Stimulated activated CD4-positive, alpha-beta T cell treated with anti-CD3 and anti-CD28 coated beads, TNF-alpha, amount 100 ng/mL, for 24 hours (primary cell): ENCODE measurements at regions not wholly inside any gene's neighbourhood (a gene's known extent, or its start where the extent isn't known, plus 50 kb on each side); places are given as distances from the start of the nearest gene placed in this dataset.

ENCODE experiments used
- DNase-seq, 3 experiments: peaks; one replicate each; pipeline ENCODE4 v3.0.0-alpha.2; 2020; ENCODE audit warnings: low read depth in 3 of 3

DNA sequence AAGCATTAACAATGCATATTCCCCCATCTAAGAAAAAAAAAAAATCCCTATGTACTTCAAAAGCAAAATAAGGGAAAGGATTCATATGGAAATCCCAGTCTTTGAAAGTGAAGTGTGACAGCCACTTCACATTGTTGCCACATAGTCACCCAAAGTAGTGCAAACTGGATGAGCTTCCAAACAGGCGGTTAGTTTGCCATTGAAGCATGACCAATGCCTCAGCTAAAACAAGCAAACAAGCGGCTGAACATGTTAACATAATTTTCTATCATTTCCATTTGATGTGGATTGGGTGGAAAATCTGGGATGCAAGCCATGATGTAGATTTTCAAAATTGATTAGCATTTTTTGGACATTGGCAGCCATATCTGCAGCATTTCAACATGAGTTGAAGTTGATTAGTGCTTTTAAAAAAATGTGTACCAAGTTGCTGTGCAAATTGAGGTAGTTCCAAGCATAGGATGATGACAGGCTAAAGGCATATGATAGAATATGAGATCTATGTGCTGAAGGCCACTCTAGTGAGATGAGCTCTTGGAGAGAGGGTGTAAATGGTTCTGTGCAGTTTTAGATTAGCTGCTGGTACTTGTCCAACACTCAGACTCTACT is 405.2 kb downstream of the NR2F2 start:
- DNase-seq: no peak

- DNase-seq: no peak
These were observed 405.9 kb downstream of the NR2F2 start for GRCh38 chr15:96736384-96736783.

DNA sequence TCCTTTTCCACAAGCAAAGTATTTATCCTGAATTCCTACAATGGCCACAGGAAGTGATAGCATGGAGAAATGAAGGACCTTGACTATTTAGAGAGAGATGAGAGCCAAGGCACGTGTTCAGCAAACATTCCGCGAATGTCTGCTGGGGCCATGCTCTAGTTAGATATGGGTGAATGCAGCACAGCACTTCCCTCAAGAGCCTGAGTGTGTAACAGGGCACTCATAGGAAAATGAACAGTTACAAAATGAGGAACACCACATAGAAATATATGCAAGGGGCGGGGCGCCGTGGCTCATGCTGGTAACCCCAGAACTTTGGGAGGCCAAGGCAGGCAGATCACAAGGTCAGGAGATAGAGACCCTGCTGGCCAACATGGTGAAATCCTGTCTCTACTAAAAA is 406.9 kb downstream of the NR2F2 start:
- no peak for DNase-seq

- no peak for DNase-seq
These were observed 416.2 kb downstream of the NR2F2 start for GRCh38 chr15:96746665-96747064.

- DNase-seq: no peak
These were observed 416.8 kb downstream of the NR2F2 start for GRCh38 chr15:96747291-96747690.

DNA sequence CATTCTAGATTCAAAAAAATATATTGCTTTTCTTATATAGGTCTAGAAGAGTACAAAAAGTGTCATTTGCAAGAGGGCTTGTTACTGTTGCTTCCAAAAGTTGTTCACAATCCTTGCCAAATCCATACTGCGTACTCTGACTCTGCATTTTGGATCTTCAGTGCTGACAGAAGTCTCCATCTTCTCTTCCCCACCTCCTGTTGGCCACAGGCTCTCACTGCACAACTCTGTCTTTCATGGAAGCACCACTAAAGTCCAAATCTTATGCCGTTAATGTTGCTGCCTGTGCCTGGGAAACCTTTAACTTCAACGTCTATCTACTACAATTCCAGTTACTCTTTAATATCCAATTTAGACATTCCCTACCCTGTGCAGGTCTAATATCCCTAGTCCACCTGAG is 419.9 kb downstream of the NR2F2 start:
- DNase-seq: no peak

DNA sequence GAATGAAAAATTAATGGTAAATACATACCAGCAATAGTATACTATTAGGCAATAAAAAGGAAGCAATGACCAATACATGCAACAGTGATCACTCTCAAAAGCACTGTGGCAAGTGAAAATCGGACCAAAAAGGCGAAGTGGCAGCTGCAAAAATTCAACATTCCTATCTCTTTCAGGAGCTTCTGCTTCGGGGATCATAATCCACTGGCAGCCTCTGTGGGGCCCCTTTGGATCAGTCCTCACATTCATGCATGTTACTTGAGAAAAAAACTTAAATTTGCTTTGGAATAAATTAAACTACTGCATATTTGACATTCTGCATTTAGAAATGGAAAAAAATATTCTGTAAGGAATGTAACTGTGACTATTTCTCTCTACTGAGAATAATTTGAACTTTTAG is 425.6 kb downstream of the NR2F2 start:
- no peak for DNase-seq

DNA sequence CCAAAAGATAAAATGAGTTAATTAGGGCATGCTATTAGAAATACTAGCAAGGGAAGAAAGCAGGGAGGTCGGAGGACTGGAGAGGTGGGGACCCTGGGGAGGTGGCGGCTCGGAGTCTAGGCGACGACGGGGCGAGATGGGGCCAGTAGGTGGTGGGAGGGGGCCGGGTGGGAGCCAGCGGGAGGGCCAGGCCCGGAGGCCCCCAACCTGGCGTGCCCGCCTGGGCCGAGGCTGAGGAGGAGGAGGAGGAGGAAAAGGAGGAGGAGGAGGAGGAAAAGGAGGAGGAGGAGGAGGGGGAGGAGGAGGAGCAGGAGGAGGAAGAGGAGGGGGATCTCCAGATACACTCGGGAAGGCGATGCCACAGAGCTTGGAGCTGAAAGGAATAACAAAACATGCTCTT is 426.2 kb downstream of the NR2F2 start:
- no peak for DNase-seq

DNA sequence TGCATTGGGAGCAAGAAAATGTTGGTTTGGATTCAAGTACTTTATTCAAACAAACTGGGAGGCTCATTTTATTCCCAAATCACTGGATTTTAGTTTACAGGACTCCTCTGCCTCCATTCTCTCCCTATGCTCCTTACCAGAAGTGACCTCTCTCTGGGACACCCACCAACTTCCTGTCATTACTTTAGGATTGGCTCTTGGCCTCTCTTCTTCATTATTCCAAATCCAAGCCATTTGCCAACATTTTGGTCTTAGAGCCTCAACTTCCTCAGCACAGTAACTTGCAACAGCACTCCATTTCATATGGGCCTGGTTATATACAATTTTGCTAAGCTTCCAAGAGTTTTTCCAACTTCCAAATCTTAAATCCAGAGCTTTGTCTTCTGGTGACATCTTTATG is 432.1 kb downstream of the NR2F2 start:
- no peak for DNase-seq

DNA sequence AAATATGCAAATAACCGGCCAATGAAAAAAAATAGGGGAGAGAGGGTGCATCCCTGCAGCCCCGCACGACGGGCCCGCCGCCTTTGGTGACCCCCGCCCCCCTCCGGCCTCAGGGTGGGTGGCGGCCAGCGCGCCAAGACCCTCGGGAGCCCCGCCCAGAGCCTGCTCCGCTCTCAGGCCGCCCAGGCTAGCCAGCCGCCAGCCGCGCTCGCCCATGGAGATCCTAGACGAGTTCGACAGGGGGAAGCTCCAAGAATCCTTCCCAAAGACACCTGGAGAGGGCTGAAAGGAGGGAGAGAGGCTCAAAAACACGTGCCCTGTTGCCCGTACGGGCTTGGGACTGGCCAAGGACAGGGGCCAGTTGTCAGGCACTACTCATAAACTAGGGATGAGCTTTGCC is 434.0 kb downstream of the NR2F2 start:
- no peak for DNase-seq

GRCh38 chr15:96764946-96765345 is 434.4 kb downstream of the NR2F2 start:
- no peak for DNase-seq

DNA sequence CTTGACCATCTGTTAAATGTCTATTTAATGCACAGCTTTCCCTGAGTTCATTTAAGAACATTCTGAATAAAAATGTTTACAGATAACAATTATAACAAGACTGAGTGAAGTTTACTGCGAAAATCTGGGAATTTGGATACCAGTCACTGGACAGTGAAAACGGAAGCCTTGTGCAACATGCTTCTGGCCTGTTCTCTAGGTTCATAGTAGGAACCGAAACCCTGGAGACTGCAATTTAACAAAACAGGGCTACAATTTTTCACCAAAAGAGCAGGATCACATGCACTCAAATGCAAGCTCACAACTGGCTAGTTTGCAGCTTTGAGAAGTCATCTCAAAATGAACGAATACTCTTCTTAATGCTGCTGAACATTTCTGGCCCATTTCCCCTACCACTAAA is 435.9 kb downstream of the NR2F2 start:
- no peak for DNase-seq

DNA sequence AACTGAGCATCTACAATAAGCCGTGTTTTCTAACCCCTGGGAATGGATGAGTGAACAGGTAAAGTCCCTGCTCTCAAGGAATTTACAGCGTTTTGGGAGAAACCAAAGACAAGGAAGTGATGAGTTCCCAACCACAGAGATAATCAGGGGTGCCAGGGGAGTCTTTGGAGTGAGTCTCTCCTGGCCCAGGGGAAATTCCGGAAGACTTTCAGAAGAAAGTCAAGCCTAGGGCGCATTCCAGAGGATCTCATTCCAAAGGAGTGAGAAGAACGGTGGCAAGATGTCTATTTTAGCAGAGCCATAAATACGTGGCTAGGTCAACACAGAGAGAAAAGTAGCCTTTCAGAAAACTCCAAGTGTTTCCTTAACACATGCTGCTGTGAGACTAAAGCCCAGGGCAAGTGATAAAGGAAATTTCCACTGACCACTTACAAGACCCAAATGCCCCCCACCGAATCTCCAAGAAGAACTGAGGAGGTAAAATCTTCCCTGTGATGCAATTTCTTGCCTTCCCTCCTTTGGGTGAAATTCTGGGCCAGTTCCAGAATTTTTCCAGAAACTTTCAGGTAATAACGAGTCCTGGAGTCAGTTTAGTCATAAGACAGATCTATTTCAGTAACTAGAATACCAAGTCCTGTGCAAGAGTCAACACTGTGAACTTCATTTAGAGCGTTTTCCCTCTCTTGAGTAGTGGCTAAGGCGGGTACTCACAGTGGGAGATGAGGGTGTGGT is 437.4 kb downstream of the NR2F2 start:
- no peak for DNase-seq

DNA sequence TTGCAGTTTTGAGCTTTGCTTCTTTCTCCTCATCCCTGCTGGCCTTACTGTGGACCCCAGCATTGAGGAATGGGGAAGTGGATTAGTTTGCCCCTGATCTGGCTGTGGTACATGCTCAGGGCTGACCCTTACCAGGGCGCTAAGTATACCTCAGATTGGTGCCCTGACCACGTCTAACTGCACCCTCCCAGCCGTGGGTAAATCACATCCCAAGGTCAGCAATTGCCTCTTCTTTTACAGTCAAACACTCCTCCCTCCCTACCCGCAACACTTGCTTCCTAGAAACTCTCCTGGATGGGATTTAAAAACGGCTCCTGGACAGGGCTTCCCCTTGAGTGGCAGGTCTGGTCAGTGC is 437.9 kb downstream of the NR2F2 start:
- DNase-seq: no peak

DNA sequence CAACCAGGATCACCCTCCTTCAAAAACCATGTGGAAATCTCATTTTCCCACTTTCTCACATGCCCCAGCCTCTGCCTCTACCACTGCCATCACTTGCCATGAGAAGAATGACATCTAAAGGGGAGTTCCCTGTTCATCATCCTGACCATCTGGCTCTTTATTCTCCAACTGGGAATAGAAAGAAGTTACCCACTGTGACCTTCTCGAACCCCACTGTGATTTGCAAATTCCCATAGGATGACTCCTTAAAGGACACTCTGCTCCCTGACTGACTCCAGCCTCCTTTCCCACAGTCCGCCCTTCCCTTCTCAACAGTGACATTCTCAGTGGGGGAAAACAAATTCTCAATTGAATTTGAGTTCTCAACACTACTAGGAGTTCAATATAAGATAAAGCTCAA is 440.5 kb downstream of the NR2F2 start:
- DNase-seq: no peak

DNA sequence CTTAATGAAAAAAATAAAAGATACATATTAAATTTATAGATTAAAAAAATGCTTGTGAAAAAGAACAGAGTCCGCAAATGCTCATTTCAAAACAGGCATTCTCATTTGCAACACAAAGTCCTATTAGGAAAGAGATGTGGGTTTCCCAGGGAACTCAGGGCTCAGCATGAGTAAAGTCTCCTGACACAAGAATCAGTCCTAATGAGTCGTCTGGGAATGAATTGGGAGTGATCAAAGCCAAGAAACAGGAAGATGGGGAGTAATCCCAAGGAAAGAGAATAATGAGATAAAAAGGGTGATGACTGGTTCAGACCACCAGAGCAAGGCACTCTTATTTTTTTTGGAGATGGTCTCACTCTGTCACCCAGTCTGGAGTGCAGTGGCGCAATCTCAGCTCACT is 443.7 kb downstream of the NR2F2 start:
- no peak for DNase-seq

DNA sequence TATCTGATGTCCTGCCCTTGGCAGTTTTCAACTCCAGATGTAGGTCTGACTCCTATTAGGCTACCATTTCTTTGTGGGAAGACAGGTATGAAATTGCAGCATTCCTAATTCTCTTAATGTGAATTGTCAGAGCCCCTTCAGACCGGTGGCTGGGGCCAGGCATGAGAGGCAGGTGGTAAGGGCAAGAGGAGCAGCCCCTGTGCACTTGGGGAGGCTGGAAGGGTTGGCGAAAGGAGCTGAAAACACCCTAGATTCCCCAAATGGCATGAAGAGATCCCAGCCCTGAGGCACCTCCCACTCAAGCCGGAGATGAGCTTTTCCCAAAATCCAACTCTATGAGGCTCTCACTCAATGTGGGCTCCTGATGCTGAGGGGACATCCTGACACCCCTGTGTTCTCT is 453.2 kb downstream of the NR2F2 start:
- no peak for DNase-seq

DNA sequence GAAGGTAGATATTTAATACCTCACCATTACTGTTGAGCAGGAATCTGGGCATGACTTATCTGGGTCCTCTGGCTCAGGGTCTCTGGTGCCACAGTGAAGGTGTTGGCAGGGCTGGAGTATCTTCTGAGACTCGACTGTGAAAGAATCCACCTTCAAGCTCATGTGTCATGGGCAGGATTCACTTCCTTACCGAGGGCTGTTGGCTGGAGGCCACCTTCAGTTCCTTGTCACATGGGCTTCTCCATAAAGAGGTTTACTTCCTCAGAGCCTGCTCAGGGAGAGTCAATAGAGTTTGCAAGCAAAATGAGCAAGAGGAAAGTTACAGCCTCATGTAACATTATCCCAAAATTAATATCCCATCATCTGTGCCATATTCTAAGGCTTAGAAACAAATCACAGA is 459.5 kb downstream of the NR2F2 start:
- no peak for DNase-seq

DNA sequence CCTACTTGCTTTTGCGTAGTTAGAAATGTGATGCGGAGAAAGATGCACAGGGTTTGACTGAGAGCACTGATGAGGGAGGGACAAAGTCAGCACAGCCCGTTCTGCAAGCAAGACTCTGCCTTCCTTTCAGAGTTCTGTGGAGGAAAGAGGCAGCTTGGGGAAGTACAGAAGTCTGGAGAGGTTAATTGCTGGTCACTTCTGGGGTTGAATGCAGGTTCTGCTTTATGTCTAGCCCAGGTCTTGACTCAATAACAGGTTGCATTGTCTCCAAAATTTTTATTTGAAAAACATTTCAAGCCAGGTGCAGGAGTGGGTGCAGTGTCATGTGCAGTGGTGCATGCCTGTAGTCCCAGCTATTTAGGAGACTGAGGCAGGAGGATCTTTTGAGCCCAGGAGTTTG is 461.7 kb downstream of the NR2F2 start:
- DNase-seq: no peak

DNA sequence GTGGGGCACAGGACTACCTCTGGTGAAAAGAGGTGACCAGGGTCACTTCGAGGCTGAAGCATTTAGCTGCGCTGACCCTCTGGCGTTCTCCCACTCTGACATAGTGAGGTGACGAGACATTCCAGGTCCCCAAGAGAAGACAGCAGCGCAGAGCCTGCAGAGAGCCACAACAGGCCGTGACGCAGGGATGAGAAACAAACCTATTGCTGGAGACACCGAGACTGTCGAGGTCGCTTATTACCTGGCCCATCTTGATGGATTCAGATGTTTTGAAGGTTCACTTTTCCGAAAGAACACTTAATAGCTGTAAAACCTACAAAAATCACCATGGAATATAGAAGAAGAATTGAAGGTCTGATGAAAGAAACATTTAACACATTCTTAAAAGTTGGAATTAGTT is 466.3 kb downstream of the NR2F2 start:
- no peak for DNase-seq

DNA sequence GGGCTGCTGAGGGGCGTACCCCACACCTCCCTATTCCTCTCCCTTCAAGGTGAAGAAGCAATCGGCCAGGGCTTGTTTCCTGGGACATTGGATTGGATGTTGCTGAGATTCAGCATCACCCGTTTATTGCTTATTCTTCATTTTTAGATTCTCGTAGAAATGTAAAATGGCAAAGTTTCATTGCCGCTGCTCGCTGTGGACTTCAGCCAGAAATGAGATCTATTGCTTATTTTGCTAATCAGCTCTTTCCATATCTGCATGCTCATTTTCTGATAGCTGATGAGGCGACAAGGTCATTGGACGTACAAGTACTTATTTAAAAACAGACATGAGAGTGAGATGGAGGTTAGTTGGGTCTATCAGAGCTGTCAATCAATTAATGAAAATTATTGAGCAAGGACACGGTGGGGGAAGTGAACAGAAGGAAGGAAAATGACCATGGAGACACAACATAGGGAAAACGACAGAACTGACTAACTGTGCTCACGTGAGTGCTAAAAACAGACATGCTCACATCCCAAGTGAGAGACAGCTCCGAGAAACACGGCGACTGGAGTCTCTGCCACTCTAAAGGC is 471.2 kb downstream of the NR2F2 start:
- DNase-seq: no peak

DNA sequence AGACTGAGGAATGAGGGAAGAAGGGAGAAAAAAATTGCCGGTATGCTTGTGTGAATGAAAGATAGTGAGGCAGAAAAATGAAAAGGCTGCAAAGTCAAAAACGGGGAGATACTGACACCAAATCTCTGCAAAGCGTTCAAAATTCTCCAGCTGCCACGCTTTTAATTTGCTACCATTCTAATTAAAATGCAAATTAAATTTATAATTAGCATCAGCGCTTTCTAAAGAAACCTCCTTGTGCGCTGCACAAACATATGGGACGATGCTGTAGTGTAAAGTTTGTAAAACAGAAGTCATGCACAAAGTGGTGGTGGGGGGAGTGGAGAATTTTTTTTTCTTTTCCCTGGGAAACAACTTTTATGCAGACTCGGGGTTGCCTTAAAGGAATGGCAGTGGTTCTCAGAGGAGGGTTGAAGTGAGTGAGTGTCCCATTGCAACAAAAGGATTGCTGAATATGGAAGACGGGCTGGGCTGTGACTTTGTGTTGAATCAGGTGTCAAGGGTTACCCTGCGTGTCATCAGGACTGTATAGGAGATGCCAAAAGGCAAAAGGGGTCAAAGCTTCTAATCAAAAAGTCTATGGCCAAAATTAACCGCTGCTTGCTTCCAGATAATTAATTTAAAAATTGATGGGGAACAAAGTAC is 472.2 kb downstream of the NR2F2 start:
- no peak for DNase-seq

DNA sequence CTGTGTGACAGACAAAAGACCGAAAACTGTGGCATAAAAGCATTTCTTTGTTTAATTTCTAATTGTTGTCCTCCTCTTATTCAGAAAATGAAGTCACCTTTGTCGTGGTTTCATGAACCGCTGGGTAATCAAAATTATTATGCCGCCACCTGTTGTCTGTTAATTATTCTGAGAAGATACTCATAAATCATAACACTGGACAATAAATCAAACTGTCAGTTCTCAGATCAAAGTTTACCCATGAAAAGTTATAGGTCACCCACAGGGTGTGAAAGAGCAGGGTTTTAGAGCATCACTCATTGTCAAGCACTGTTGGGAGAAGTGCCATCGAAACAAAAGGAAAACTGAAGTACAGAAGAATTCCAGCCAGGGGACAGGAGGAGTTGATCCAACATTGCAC is 474.3 kb downstream of the NR2F2 start:
- no peak for DNase-seq
